Calu3 (cell line): ENCODE measurements at regions not wholly inside any gene's neighbourhood (a gene's known extent, or its start where the extent isn't known, plus 50 kb on each side); places are given as distances from the start of the nearest gene placed in this dataset.

Source experiments
- BruUV-seq: library from RNA; stranded (reverse); fragments of 400-500 nt; replicated peaks from 2 replicates; lab custom pipeline; 2021; lab: Mats Ljungman, UMichigan
- CTCF ChIA-PET: fragments of 300-600 bp; sonication (Branson Sonifier 250); formaldehyde crosslinking; loops from one replicate; lab custom pipeline; 2022; ENCODE audit warnings: antibody characterized with exemption; lab: Charles Lee
- DNase-seq: peaks from one replicate; pipeline ENCODE4 v3.0.0; 2022
- H3K27ac Mint-ChIP-seq: one replicate; pipeline ENCODE4 v1.8.0; 2022; ENCODE audit warnings: mixed read lengths; ENCODE audit not compliant: unreplicated experiment
- H3K27me3 Mint-ChIP-seq: one replicate; pipeline ENCODE4 v1.8.0; 2022; ENCODE audit warnings: mixed read lengths; ENCODE audit not compliant: unreplicated experiment
- H3K36me3 Mint-ChIP-seq: one replicate; pipeline ENCODE4 v1.8.0; 2022; ENCODE audit warnings: mild to moderate bottlenecking, moderate library complexity, mixed read lengths; ENCODE audit not compliant: insufficient read depth, unreplicated experiment
- H3K4me1 Mint-ChIP-seq: one replicate; pipeline ENCODE4 v1.8.0; 2022; ENCODE audit warnings: mild to moderate bottlenecking, low read depth, mixed read lengths; ENCODE audit not compliant: unreplicated experiment
- H3K4me3 Mint-ChIP-seq: one replicate; pipeline ENCODE4 v1.8.0; 2022; ENCODE audit warnings: mild to moderate bottlenecking, low read depth, moderate library complexity, mixed read lengths; ENCODE audit not compliant: unreplicated experiment
- H3K9me3 Mint-ChIP-seq: one replicate; pipeline ENCODE4 v1.8.0; 2022; ENCODE audit warnings: low read depth, mixed read lengths; ENCODE audit not compliant: unreplicated experiment
- CTCF ChIP-seq: fragments of 200-600 bp; IDR thresholded peaks from one replicate; pipeline ENCODE4 v1.8.0; 2022; ENCODE audit warnings: antibody characterized with exemption; ENCODE audit not compliant: unreplicated experiment
- intact Hi-C: fragments of 100-400 bp; cut with micrococcal nuclease; formaldehyde crosslinking; loops from one replicate; pipeline ENCODE4 v1.10.0; 2022; ENCODE audit not compliant: unreplicated experiment

GRCh38 chr2:102999958-103000357, 238.1 kb downstream of the TMEM182 start:
- no peaks in the 10 kb centered on the region for H3K36me3 Mint-ChIP-seq
- H3K4me3 Mint-ChIP-seq, result no peak overlapping the region
- no peaks in the 10 kb centered on the region for H3K4me1 Mint-ChIP-seq
- BruUV-seq, result no TSS peak
- CTCF ChIA-PET, result no interaction called here
- intact Hi-C loops, result no loop called here
- no peak for TF ChIP-seq CTCF
- no peak for DNase-seq
- peaks cover 13% of the 10 kb centered on the region for H3K9me3 Mint-ChIP-seq
- H3K27ac Mint-ChIP-seq, result no peak overlapping the region
- H3K27me3 Mint-ChIP-seq, result no peaks in the 10 kb centered on the region

GRCh38 chr2:103002954-103003353, 241.1 kb downstream of the TMEM182 start:
- DNase-seq, result no peak
- no peaks in the 10 kb centered on the region for H3K4me1 Mint-ChIP-seq
- no peak overlapping the region for H3K4me3 Mint-ChIP-seq
- CTCF ChIA-PET, result no interaction called here
- H3K27me3 Mint-ChIP-seq, result no peaks in the 10 kb centered on the region
- no peaks in the 10 kb centered on the region for H3K36me3 Mint-ChIP-seq
- no TSS peak for BruUV-seq
- TF ChIP-seq CTCF, result no peak
- peaks cover 11% of the 10 kb centered on the region for H3K9me3 Mint-ChIP-seq
- intact Hi-C loops, result no loop called here
- no peak overlapping the region for H3K27ac Mint-ChIP-seq

- no peak for DNase-seq
- Mint-ChIP-seq H3K36me3 (no peaks in the 10 kb centered on the region), H3K4me1 (no peaks in the 10 kb centered on the region), H3K9me3 (peaks cover 7% of the 10 kb centered on the region), H3K27ac (no peak overlapping the region), H3K4me3 (no peak overlapping the region), H3K27me3 (no peaks in the 10 kb centered on the region)
- intact Hi-C loops, result no loop called here
- no TSS peak for BruUV-seq
- no peak for TF ChIP-seq CTCF
- CTCF ChIA-PET, result no interaction called here
Observed at GRCh38 chr2:103003750-103004260, 242.0 kb downstream of the TMEM182 start.

GRCh38 chr2:103004426-103004942, 242.7 kb downstream of the TMEM182 start:
- Mint-ChIP-seq H3K4me1 (no peaks in the 10 kb centered on the region), H3K9me3 (peaks cover 7% of the 10 kb centered on the region), H3K4me3 (no peak overlapping the region), H3K27ac (no peak overlapping the region), H3K36me3 (no peaks in the 10 kb centered on the region), H3K27me3 (no peaks in the 10 kb centered on the region)
- intact Hi-C loops, result no loop called here
- DNase-seq, result no peak
- BruUV-seq, result no TSS peak
- TF ChIP-seq CTCF, result no peak
- CTCF ChIA-PET, result no interaction called here
